ENCODE measurements at regions not wholly inside any gene's neighbourhood (a gene's known extent, or its start where the extent isn't known, plus 50 kb on each side); places are given as distances from the start of the nearest gene placed in this dataset.

DNA sequence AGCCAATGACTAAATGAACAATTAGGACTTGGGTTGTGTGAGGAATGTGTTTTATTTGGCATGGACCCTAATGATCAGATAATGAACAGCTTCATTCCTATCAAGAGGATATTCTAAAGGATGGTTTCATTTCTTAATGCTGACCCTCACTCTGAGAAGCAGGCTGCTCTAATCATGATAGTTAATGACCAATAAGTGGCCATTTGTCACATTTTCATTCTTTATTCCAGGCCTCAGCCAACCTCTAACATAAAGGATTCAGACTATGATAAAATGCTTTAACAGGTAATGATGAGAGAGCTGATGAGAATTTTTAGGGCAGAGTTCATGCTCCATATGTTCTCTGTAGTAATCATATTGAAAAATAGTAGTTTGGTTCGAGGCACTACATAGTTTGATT, 301.5 kb upstream of the ARRDC3 start:
- ChIA-PET CTCF (ENCODE audit: unreplicated experiment) (no interaction called here), POLR2A (interaction anchor here (0.6 to 1.3 kb wide), 3 partner anchors 9 to 88 kb away, joined by 3 read pairs; no protein-coding TSS in a partner anchor)
- no peak for DNase-seq (ENCODE audit: low spot score)
- BruUV-seq (replicated peaks), result no TSS peak
- no peaks in the 10 kb centered on the region for H3K4me1 ChIP-seq (ENCODE audit: insufficient read depth, low read length, poor library complexity, severe bottlenecking)
- H3K4me2 ChIP-seq (ENCODE audit: low read length), result no peak overlapping the region
- no peak overlapping the region for H3K4me3 ChIP-seq (ENCODE audit: low read depth, low read length, poor library complexity, severe bottlenecking)
- H2AFZ ChIP-seq (ENCODE audit: low read length), result no peak overlapping the region
- no peaks in the 10 kb centered on the region for H3K9me2 ChIP-seq (ENCODE audit: insufficient read depth, low read length)
- H3K79me2 ChIP-seq (ENCODE audit: insufficient read depth, low read depth, low read length), result no peaks in the 10 kb centered on the region
- no peak for TF ChIP-seq EZH2phosphoT487 (IDR thresholded peaks at IDR 0.05; ENCODE audit: borderline replicate concordance, low read depth, low read length)
- TF ChIP-seq, protein P1, sequence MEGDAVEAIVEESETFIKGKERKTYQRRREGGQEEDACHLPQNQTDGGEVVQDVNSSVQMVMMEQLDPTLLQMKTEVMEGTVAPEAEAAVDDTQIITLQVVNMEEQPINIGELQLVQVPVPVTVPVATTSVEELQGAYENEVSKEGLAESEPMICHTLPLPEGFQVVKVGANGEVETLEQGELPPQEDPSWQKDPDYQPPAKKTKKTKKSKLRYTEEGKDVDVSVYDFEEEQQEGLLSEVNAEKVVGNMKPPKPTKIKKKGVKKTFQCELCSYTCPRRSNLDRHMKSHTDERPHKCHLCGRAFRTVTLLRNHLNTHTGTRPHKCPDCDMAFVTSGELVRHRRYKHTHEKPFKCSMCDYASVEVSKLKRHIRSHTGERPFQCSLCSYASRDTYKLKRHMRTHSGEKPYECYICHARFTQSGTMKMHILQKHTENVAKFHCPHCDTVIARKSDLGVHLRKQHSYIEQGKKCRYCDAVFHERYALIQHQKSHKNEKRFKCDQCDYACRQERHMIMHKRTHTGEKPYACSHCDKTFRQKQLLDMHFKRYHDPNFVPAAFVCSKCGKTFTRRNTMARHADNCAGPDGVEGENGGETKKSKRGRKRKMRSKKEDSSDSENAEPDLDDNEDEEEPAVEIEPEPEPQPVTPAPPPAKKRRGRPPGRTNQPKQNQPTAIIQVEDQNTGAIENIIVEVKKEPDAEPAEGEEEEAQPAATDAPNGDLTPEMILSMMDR (conservative IDR thresholded peaks at IDR 0.05; ENCODE audit: low read length), result no peak
- H3K36me3 ChIP-seq (ENCODE audit: insufficient read depth, low read length), result no peaks in the 10 kb centered on the region
- no peaks in the 10 kb centered on the region for H3K9me3 ChIP-seq (ENCODE audit: low read length)
- no peak overlapping the region for H3K27ac ChIP-seq (ENCODE audit: low read depth, low read length, poor library complexity, severe bottlenecking)
- no peaks in the 10 kb centered on the region for H4K20me1 ChIP-seq (ENCODE audit: insufficient read depth, low read length)
- intact Hi-C loops (cut with micrococcal nuclease; ENCODE audit: unreplicated experiment), result no loop called here

DNA sequence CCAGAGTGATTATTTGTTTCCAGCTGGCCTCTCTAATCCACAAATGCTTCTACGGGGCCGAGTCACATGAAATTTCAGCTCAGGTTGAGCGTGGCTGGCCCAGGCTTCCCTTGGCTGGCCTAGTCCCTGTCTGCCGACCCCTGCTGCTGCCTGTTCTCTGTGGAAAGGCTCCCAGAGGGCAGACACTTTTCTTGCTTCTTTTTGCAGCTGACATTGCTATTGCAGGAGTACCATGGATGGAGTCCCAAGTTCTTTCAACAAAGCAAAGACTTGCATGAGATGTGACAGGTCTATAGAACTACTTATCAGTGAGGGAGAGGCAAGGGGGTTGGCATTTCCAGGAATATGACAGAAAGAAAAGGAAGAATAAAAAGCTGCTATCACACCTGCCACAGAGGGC, 287.4 kb upstream of the ARRDC3 start:
- POLR2A ChIA-PET, result no interaction called here

DNA sequence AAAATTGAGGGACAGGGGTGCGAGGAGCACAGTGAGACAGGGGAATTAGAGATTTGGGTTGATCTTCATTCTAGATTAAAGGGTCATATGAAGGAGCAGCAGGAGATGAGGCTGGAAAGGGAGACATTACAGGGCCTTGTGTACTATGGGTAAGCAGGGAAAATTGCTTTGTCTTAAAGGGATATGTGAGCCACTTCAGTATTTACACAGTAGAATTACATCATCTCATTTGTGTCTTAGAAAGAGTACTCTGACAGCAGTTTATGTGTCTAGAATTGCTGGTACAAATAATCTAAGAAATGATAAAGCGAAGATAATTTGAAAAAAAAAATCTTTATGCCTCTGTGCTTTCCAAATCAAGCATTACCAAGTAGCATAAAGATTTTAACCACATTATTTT, 287.0 kb upstream of the ARRDC3 start:
- CTCF ChIA-PET (ENCODE audit: unreplicated experiment), result no interaction called here

More for the DNA sequence above, 287.4 kb upstream of the ARRDC3 start:
- H3K27ac ChIP-seq (ENCODE audit: low read depth, low read length, poor library complexity, severe bottlenecking), result no peak overlapping the region
- intact Hi-C loops (cut with micrococcal nuclease; ENCODE audit: unreplicated experiment), result no loop called here
- no peaks in the 10 kb centered on the region for H3K36me3 ChIP-seq (ENCODE audit: insufficient read depth, low read length)
- no TSS peak for BruUV-seq (replicated peaks)
- H3K9me2 ChIP-seq (ENCODE audit: insufficient read depth, low read length), result no peaks in the 10 kb centered on the region
- H3K4me3 ChIP-seq (ENCODE audit: low read depth, low read length, poor library complexity, severe bottlenecking), result no peak overlapping the region
- no peaks in the 10 kb centered on the region for H3K4me1 ChIP-seq (ENCODE audit: insufficient read depth, low read length, poor library complexity, severe bottlenecking)
- CTCF ChIA-PET (ENCODE audit: unreplicated experiment), result no interaction called here
- no peak overlapping the region for H2AFZ ChIP-seq (ENCODE audit: low read length)
- H3K4me2 ChIP-seq (ENCODE audit: low read length), result no peak overlapping the region
- H3K9me3 ChIP-seq (ENCODE audit: low read length), result no peaks in the 10 kb centered on the region
- no peak for DNase-seq (ENCODE audit: low spot score)
- no peaks in the 10 kb centered on the region for H4K20me1 ChIP-seq (ENCODE audit: insufficient read depth, low read length)
- H3K79me2 ChIP-seq (ENCODE audit: insufficient read depth, low read depth, low read length), result no peaks in the 10 kb centered on the region
- TF ChIP-seq, protein P1 (conservative IDR thresholded peaks at IDR 0.05; ENCODE audit: low read length), result no peak
- TF ChIP-seq EZH2phosphoT487 (IDR thresholded peaks at IDR 0.05; ENCODE audit: borderline replicate concordance, low read depth, low read length), result no peak

More for the DNA sequence above, 287.0 kb upstream of the ARRDC3 start:
- H3K36me3 ChIP-seq (ENCODE audit: insufficient read depth, low read length), result no peaks in the 10 kb centered on the region
- no peak overlapping the region for H3K4me3 ChIP-seq (ENCODE audit: low read depth, low read length, poor library complexity, severe bottlenecking)
- H3K4me1 ChIP-seq (ENCODE audit: insufficient read depth, low read length, poor library complexity, severe bottlenecking), result no peaks in the 10 kb centered on the region
- no peaks in the 10 kb centered on the region for H4K20me1 ChIP-seq (ENCODE audit: insufficient read depth, low read length)
- no peak overlapping the region for H2AFZ ChIP-seq (ENCODE audit: low read length)
- TF ChIP-seq EZH2phosphoT487 (IDR thresholded peaks at IDR 0.05; ENCODE audit: borderline replicate concordance, low read depth, low read length), result no peak
- TF ChIP-seq, protein P1 (conservative IDR thresholded peaks at IDR 0.05; ENCODE audit: low read length), result no peak
- H3K4me2 ChIP-seq (ENCODE audit: low read length), result no peak overlapping the region
- H3K27ac ChIP-seq (ENCODE audit: low read depth, low read length, poor library complexity, severe bottlenecking), result no peak overlapping the region
- DNase-seq (ENCODE audit: low spot score), result no peak
- no peaks in the 10 kb centered on the region for H3K9me2 ChIP-seq (ENCODE audit: insufficient read depth, low read length)
- no TSS peak for BruUV-seq (replicated peaks)
- H3K79me2 ChIP-seq (ENCODE audit: insufficient read depth, low read depth, low read length), result no peaks in the 10 kb centered on the region
- POLR2A ChIA-PET, result no interaction called here
- intact Hi-C loops (cut with micrococcal nuclease; ENCODE audit: unreplicated experiment), result no loop called here
- no peaks in the 10 kb centered on the region for H3K9me3 ChIP-seq (ENCODE audit: low read length)

Measured in OCI-LY7 (cell line).